ENCODE measurements at regions not wholly inside any gene's neighbourhood (a gene's known extent, or its start where the extent isn't known, plus 50 kb on each side); places are given as distances from the start of the nearest gene placed in this dataset.
"Not testable (repeated sequence)": the region's sequence is repeated elsewhere in the genome, so short reads cannot be mapped to it uniquely, and the experiment has no call there.

- H3K27ac Mint-ChIP-seq = no peak overlapping the region
- H3K4me3 Mint-ChIP-seq (ENCODE audit: low read depth) = no peak overlapping the region
- peaks cover under 1% of the 10 kb centered on the region for H3K9me3 Mint-ChIP-seq (ENCODE audit: low read depth)
- DNase-seq (ENCODE audit: low spot score, unreplicated experiment) = no peak
- no peaks in the 10 kb centered on the region for H3K36me3 Mint-ChIP-seq (ENCODE audit: insufficient read depth)
- no peak for TF ChIP-seq CTCF (IDR thresholded peaks at IDR 0.05; ENCODE audit: unreplicated experiment)
- peaks cover 6% of the 10 kb centered on the region for H3K4me1 Mint-ChIP-seq (ENCODE audit: low read depth)
- no peaks in the 10 kb centered on the region for H3K27me3 Mint-ChIP-seq
Measured at GRCh38 chr7:8362723-8363369, 70.6 kb upstream of the NXPH1 start.

- Mint-ChIP-seq H3K9me3 (ENCODE audit: low read depth) (peaks cover 4% of the 10 kb centered on the region), H3K27ac (no peak overlapping the region), H3K27me3 (no peaks in the 10 kb centered on the region), H3K4me3 (ENCODE audit: low read depth) (no peak overlapping the region), H3K36me3 (ENCODE audit: insufficient read depth) (no peaks in the 10 kb centered on the region), H3K4me1 (ENCODE audit: low read depth) (peaks cover 6% of the 10 kb centered on the region)
- no peak for TF ChIP-seq CTCF (IDR thresholded peaks at IDR 0.05; ENCODE audit: unreplicated experiment)
- no peak for DNase-seq (ENCODE audit: low spot score, unreplicated experiment)
Measured at GRCh38 chr7:8363407-8364015, 69.9 kb upstream of the NXPH1 start.

- H3K4me3 Mint-ChIP-seq (ENCODE audit: low read depth) = no peak overlapping the region
- TF ChIP-seq CTCF (IDR thresholded peaks at IDR 0.05; ENCODE audit: unreplicated experiment) = peak; percentile 30
- no peak overlapping the region for H3K27ac Mint-ChIP-seq
- no peaks in the 10 kb centered on the region for H3K36me3 Mint-ChIP-seq (ENCODE audit: insufficient read depth)
- DNase-seq (ENCODE audit: low spot score, unreplicated experiment) = no peak
- peaks cover 8% of the 10 kb centered on the region for H3K9me3 Mint-ChIP-seq (ENCODE audit: low read depth)
- H3K27me3 Mint-ChIP-seq = no peaks in the 10 kb centered on the region
- peaks cover 4% of the 10 kb centered on the region for H3K4me1 Mint-ChIP-seq (ENCODE audit: low read depth)
Measured at GRCh38 chr7:8365499-8366110, 67.8 kb upstream of the NXPH1 start.

GRCh38 chr7:8368007-8368406 is 65.4 kb upstream of the NXPH1 start:
- not testable (repeated sequence) for H3K4me1 Mint-ChIP-seq (ENCODE audit: low read depth); H3K27ac Mint-ChIP-seq; H3K9me3 Mint-ChIP-seq (ENCODE audit: low read depth); H3K4me3 Mint-ChIP-seq (ENCODE audit: low read depth); DNase-seq (ENCODE audit: low spot score, unreplicated experiment); H3K27me3 Mint-ChIP-seq; H3K36me3 Mint-ChIP-seq (ENCODE audit: insufficient read depth)

GRCh38 chr7:8371742-8372141 is 61.7 kb upstream of the NXPH1 start:
- H3K27me3 Mint-ChIP-seq = no peaks in the 10 kb centered on the region
- DNase-seq (ENCODE audit: low spot score, unreplicated experiment) = no peak
- H3K27ac Mint-ChIP-seq = no peak overlapping the region
- peaks cover 16% of the 10 kb centered on the region for H3K9me3 Mint-ChIP-seq (ENCODE audit: low read depth)
- no peak overlapping the region for H3K4me3 Mint-ChIP-seq (ENCODE audit: low read depth)
- TF ChIP-seq CTCF (IDR thresholded peaks at IDR 0.05; ENCODE audit: unreplicated experiment) = no peak
- H3K4me1 Mint-ChIP-seq (ENCODE audit: low read depth) = no peaks in the 10 kb centered on the region
- peaks cover 3% of the 10 kb centered on the region for H3K36me3 Mint-ChIP-seq (ENCODE audit: insufficient read depth)

Measured in progenitor cell of endocrine pancreas (in vitro differentiated cells).